ENCODE measurements at regions not wholly inside any gene's neighbourhood (a gene's known extent, or its start where the extent isn't known, plus 50 kb on each side); places are given as distances from the start of the nearest gene placed in this dataset.

- no peaks in the 10 kb centered on the region for H3K27me3 ChIP-seq (ENCODE audit: low read depth)
- intact Hi-C loops (cut with DNase I), result no loop called here
- H3K9me3 ChIP-seq, result no peaks in the 10 kb centered on the region
- no peak for TF ChIP-seq CTCF (IDR thresholded peaks at IDR 0.05)
- no peak for ATAC-seq
- DNase-seq, result no peak
- H3K36me3 ChIP-seq, result no peaks in the 10 kb centered on the region
- H3K27ac ChIP-seq, result no peak overlapping the region
- no peak overlapping the region for H3K4me3 ChIP-seq
- H3K4me1 ChIP-seq, result no peaks in the 10 kb centered on the region
Measured at GRCh38 chr13:62433660-62434059, 1018.0 kb upstream of the PCDH20 start.

- DNase-seq (no peak), ATAC-seq (no peak)
- H3K4me3 ChIP-seq, result no peak overlapping the region
- no peak overlapping the region for H3K27ac ChIP-seq
- H3K36me3 ChIP-seq, result no peaks in the 10 kb centered on the region
- no peaks in the 10 kb centered on the region for H3K4me1 ChIP-seq
- no peaks in the 10 kb centered on the region for H3K27me3 ChIP-seq (ENCODE audit: low read depth)
- no peaks in the 10 kb centered on the region for H3K9me3 ChIP-seq
- no peak for TF ChIP-seq CTCF (IDR thresholded peaks at IDR 0.05)
- intact Hi-C loops (cut with DNase I), result no loop called here
Measured at GRCh38 chr13:62432906-62433305, 1017.3 kb upstream of the PCDH20 start.

GRCh38 chr13:62432295-62432694, 1016.6 kb upstream of the PCDH20 start:
- Histone ChIP-seq H3K4me3 (no peak overlapping the region), H3K36me3 (no peaks in the 10 kb centered on the region), H3K27ac (no peak overlapping the region), H3K9me3 (no peaks in the 10 kb centered on the region), H3K27me3 (ENCODE audit: low read depth) (no peaks in the 10 kb centered on the region), H3K4me1 (no peaks in the 10 kb centered on the region)
- no peak for ATAC-seq
- no peak for TF ChIP-seq CTCF (IDR thresholded peaks at IDR 0.05)
- intact Hi-C loops (cut with DNase I), result no loop called here
- DNase-seq, result no peak

- no peaks in the 10 kb centered on the region for H3K9me3 ChIP-seq
- no peak overlapping the region for H3K4me3 ChIP-seq
- H3K36me3 ChIP-seq, result no peaks in the 10 kb centered on the region
- H3K27ac ChIP-seq, result no peak overlapping the region
- DNase-seq (no peak), ATAC-seq (no peak)
- no peaks in the 10 kb centered on the region for H3K4me1 ChIP-seq
- intact Hi-C loops (cut with DNase I), result no loop called here
- no peak for TF ChIP-seq CTCF (IDR thresholded peaks at IDR 0.05)
- no peaks in the 10 kb centered on the region for H3K27me3 ChIP-seq (ENCODE audit: low read depth)
Measured at GRCh38 chr13:62431852-62432251, 1016.2 kb upstream of the PCDH20 start.

- ATAC-seq (no peak), DNase-seq (no peak)
- H3K27me3 ChIP-seq (ENCODE audit: low read depth), result no peaks in the 10 kb centered on the region
- H3K9me3 ChIP-seq, result no peaks in the 10 kb centered on the region
- H3K27ac ChIP-seq, result no peak overlapping the region
- intact Hi-C loops (cut with DNase I), result no loop called here
- H3K4me1 ChIP-seq, result no peaks in the 10 kb centered on the region
- no peaks in the 10 kb centered on the region for H3K36me3 ChIP-seq
- H3K4me3 ChIP-seq, result no peak overlapping the region
- no peak for TF ChIP-seq CTCF (IDR thresholded peaks at IDR 0.05)
Measured at GRCh38 chr13:62418872-62419271, 1003.2 kb upstream of the PCDH20 start.

GRCh38 chr13:62418376-62418775, 1002.7 kb upstream of the PCDH20 start:
- Histone ChIP-seq H3K27me3 (ENCODE audit: low read depth) (no peaks in the 10 kb centered on the region), H3K4me3 (no peak overlapping the region), H3K36me3 (no peaks in the 10 kb centered on the region), H3K27ac (no peak overlapping the region), H3K4me1 (no peaks in the 10 kb centered on the region), H3K9me3 (no peaks in the 10 kb centered on the region)
- no peak for TF ChIP-seq CTCF (IDR thresholded peaks at IDR 0.05)
- DNase-seq, result no peak
- no peak for ATAC-seq
- intact Hi-C loops (cut with DNase I), result no loop called here

Measured in lower lobe of right lung (tissue), 2 donors.